Uterus (tissue), 2 donors: ENCODE measurements at regions not wholly inside any gene's neighbourhood (a gene's known extent, or its start where the extent isn't known, plus 50 kb on each side); places are given as distances from the start of the nearest gene placed in this dataset.

Experiments
- POLR2A ChIP-seq, 2 donors: fragments of 450-650 bp; IDR thresholded peaks; one replicate each; pipeline ENCODE4 v1.6.1; 2016; ENCODE audit warnings: antibody characterized with exemption in 2 of 2, mild to moderate bottlenecking in 1 of 2, moderate library complexity in 1 of 2
- TF ChIP-seq, protein P1 (sequence below), 4 experiments: fragments of 200-600 bp in 2 of 4; fragments of 450-650 bp in 2 of 4; sonication (generic) in 2 of 4; IDR thresholded peaks; one replicate each; pipeline ENCODE4 v1.5.1; 2016 to 2019; ENCODE audit warnings: antibody characterized with exemption in 4 of 4, mild to moderate bottlenecking in 2 of 4, moderate library complexity in 1 of 4

DNA sequence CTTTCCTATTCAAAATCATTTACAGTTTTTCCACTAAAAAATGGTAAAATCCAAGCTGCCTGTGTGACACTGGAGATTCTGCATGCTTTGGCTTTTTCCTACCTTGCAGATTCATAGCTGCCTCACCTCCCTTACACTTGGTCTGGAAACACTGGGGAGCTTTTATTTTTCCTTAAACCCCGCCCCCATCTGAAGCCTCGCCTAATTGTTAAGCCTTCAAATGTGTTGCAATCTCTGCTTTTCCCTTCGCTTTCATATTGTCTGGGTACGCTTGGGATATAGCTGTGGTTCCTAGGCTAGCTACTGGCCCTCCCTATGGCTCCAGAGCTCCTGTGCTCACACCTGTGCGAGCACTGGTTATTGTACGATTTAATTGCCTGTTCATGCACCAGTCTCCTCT lies 942.4 kb upstream of the GYPC start:
- no peak for TF ChIP-seq POLR2A (IDR thresholded peaks at IDR 0.05)
- TF ChIP-seq, protein P1, sequence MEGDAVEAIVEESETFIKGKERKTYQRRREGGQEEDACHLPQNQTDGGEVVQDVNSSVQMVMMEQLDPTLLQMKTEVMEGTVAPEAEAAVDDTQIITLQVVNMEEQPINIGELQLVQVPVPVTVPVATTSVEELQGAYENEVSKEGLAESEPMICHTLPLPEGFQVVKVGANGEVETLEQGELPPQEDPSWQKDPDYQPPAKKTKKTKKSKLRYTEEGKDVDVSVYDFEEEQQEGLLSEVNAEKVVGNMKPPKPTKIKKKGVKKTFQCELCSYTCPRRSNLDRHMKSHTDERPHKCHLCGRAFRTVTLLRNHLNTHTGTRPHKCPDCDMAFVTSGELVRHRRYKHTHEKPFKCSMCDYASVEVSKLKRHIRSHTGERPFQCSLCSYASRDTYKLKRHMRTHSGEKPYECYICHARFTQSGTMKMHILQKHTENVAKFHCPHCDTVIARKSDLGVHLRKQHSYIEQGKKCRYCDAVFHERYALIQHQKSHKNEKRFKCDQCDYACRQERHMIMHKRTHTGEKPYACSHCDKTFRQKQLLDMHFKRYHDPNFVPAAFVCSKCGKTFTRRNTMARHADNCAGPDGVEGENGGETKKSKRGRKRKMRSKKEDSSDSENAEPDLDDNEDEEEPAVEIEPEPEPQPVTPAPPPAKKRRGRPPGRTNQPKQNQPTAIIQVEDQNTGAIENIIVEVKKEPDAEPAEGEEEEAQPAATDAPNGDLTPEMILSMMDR (IDR thresholded peaks at IDR 0.05): no peak
